ENCODE measurements at regions not wholly inside any gene's neighbourhood (a gene's known extent, or its start where the extent isn't known, plus 50 kb on each side); places are given as distances from the start of the nearest gene placed in this dataset.

- DNase-seq (ENCODE audit: low spot score): no peak
- intact Hi-C loops (cut with DNase I): loop anchor here in 1 of 2 donors (2.0 kb wide), 1 partner anchor 55 kb away; no protein-coding TSS in a partner anchor
Observed at GRCh38 chr1:232557502-232558191, 72.3 kb downstream of the SIPA1L2 start.

GRCh38 chr1:232557096-232557495 lies 72.8 kb downstream of the SIPA1L2 start:
- intact Hi-C loops (cut with DNase I): no loop called here
- DNase-seq (ENCODE audit: low spot score): no peak

- intact Hi-C loops (cut with DNase I): no loop called here
Observed at GRCh38 chr1:232556351-232556750, 73.6 kb downstream of the SIPA1L2 start.

GRCh38 chr1:232555494-232556210 lies 74.3 kb downstream of the SIPA1L2 start:
- no peak for DNase-seq (ENCODE audit: low spot score)
- intact Hi-C loops (cut with DNase I): no loop called here

More at GRCh38 chr1:232556351-232556750, 73.6 kb downstream of the SIPA1L2 start:
- no peak for DNase-seq (ENCODE audit: low spot score)

GRCh38 chr1:232554409-232554808 lies 75.5 kb downstream of the SIPA1L2 start:
- DNase-seq (ENCODE audit: low spot score): no peak
- intact Hi-C loops (cut with DNase I): no loop called here

- intact Hi-C loops (cut with DNase I): no loop called here
- no peak for DNase-seq (ENCODE audit: low spot score)
Observed at GRCh38 chr1:232553809-232554208, 76.1 kb downstream of the SIPA1L2 start.

GRCh38 chr1:232553050-232553754 lies 76.7 kb downstream of the SIPA1L2 start:
- intact Hi-C loops (cut with DNase I): no loop called here
- DNase-seq (ENCODE audit: low spot score): no peak

GRCh38 chr1:232551386-232551785 lies 78.5 kb downstream of the SIPA1L2 start:
- intact Hi-C loops (cut with DNase I): no loop called here
- DNase-seq (ENCODE audit: low spot score): no peak

GRCh38 chr1:232550007-232550406 lies 79.9 kb downstream of the SIPA1L2 start:
- DNase-seq (ENCODE audit: low spot score): no peak
- intact Hi-C loops (cut with DNase I): no loop called here

- DNase-seq (ENCODE audit: low spot score): no peak
- intact Hi-C loops (cut with DNase I): loop anchor here in 1 of 2 donors (10.0 kb wide), 1 partner anchor 366 kb away; no protein-coding TSS in a partner anchor
Observed at GRCh38 chr1:232548691-232549090, 81.2 kb downstream of the SIPA1L2 start.

- intact Hi-C loops (cut with DNase I): loop anchor here in 1 of 2 donors (10.0 kb wide), 1 partner anchor 367 kb away; no protein-coding TSS in a partner anchor
- DNase-seq (ENCODE audit: low spot score): no peak
Observed at GRCh38 chr1:232547938-232548484, 81.9 kb downstream of the SIPA1L2 start.

- DNase-seq (ENCODE audit: low spot score): no peak
- intact Hi-C loops (cut with DNase I): loop anchor here in 1 of 2 donors (10.0 kb wide), 1 partner anchor 372 kb away; no protein-coding TSS in a partner anchor
Observed at GRCh38 chr1:232542633-232543593, 87.0 kb downstream of the SIPA1L2 start.

GRCh38 chr1:232538943-232539302 lies 91.0 kb downstream of the SIPA1L2 start:
- no peak for DNase-seq (ENCODE audit: low spot score)
- intact Hi-C loops (cut with DNase I): no loop called here

- intact Hi-C loops (cut with DNase I): no loop called here
Observed at GRCh38 chr1:232538224-232538942, 91.5 kb downstream of the SIPA1L2 start.

GRCh38 chr1:232534552-232535517 lies 95.1 kb downstream of the SIPA1L2 start:
- DNase-seq (ENCODE audit: low spot score): no peak
- intact Hi-C loops (cut with DNase I): no loop called here

More at GRCh38 chr1:232538224-232538942, 91.5 kb downstream of the SIPA1L2 start:
- DNase-seq (ENCODE audit: low spot score): no peak

GRCh38 chr1:232533328-232533727 lies 96.6 kb downstream of the SIPA1L2 start:
- DNase-seq (ENCODE audit: low spot score): no peak
- intact Hi-C loops (cut with DNase I): no loop called here

- intact Hi-C loops (cut with DNase I): no loop called here
- DNase-seq (ENCODE audit: low spot score): no peak
Observed at GRCh38 chr1:232532901-232533300, 97.0 kb downstream of the SIPA1L2 start.
